BJ (cell line): ENCODE measurements at regions not wholly inside any gene's neighbourhood (a gene's known extent, or its start where the extent isn't known, plus 50 kb on each side); places are given as distances from the start of the nearest gene placed in this dataset.
A peak's percentile ranks its signal among the peaks of the same experiment; 100 is the strongest.

Experiments used
- CTCF ChIA-PET: fragments of 350-600 bp; formaldehyde crosslinking; extraction: SDS; loops from one replicate; lab custom pipeline; 2021; ENCODE audit warnings: antibody characterized with exemption, inconsistent platforms; lab: Yijun Ruan, JAX
- POLR2A ChIA-PET: fragments of 300-600 bp; sonication (Branson Sonifier 250); formaldehyde crosslinking; extraction: SDS; loops from one replicate; lab custom pipeline; 2021; ENCODE audit warnings: antibody characterized with exemption; lab: Charles Lee
- DNase-seq: peaks from one replicate; pipeline ENCODE4 v3.0.0-alpha.2; 2011; ENCODE audit warnings: low read depth
- H3K27me3 ChIP-seq: 2 replicates; pipeline ENCODE4 v1.6.0; 2011; ENCODE audit warnings: low read length; ENCODE audit not compliant: control insufficient read depth, insufficient read depth
- H3K36me3 ChIP-seq: 2 replicates; pipeline ENCODE4 v1.5.1; 2011; ENCODE audit warnings: low read length; ENCODE audit not compliant: control insufficient read depth, insufficient read depth
- H3K4me3 ChIP-seq: 2 replicates; pipeline ENCODE4 v1.5.1; 2011; ENCODE audit warnings: low read depth, mild to moderate bottlenecking, control low read depth, low read length
- TF ChIP-seq, protein P1 (sequence below): IDR thresholded peaks from 2 replicates; pipeline ENCODE4 v1.5.1; 2011; ENCODE audit warnings: low read depth, mild to moderate bottlenecking, control low read depth, inconsistent platforms, low read length, moderate library complexity; ENCODE audit not compliant: insufficient read depth

DNA sequence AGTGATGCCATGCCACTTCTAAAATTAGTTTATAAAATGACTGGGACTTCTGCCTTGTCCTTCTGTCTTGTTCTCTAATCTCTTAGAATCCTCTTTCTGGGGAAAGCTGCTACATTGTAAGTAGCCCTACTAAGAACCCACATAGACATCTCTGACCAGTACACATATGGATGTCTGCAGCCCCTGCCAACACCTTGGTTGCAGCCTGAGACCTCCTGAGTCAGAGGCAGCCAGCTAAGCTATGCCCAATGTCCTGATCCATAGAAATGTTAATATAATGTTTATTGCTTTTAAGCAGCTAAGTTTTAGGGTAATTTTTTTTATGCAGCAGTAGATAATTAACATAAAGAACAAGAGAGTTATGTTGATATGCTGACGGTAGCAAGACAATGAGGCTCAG is 1029.5 kb upstream of the INTU start:
- H3K27me3 ChIP-seq, result no peaks in the 10 kb centered on the region
- ChIA-PET POLR2A (no interaction called here), CTCF (interaction anchor here (0.6 to 1.5 kb wide), 3 partner anchors 32 to 379 kb away, joined by 3 to 5 read pairs (median 3); no protein-coding TSS in a partner anchor)
- H3K36me3 ChIP-seq, result no peaks in the 10 kb centered on the region
- no peak overlapping the region for H3K4me3 ChIP-seq
- TF ChIP-seq, protein P1, sequence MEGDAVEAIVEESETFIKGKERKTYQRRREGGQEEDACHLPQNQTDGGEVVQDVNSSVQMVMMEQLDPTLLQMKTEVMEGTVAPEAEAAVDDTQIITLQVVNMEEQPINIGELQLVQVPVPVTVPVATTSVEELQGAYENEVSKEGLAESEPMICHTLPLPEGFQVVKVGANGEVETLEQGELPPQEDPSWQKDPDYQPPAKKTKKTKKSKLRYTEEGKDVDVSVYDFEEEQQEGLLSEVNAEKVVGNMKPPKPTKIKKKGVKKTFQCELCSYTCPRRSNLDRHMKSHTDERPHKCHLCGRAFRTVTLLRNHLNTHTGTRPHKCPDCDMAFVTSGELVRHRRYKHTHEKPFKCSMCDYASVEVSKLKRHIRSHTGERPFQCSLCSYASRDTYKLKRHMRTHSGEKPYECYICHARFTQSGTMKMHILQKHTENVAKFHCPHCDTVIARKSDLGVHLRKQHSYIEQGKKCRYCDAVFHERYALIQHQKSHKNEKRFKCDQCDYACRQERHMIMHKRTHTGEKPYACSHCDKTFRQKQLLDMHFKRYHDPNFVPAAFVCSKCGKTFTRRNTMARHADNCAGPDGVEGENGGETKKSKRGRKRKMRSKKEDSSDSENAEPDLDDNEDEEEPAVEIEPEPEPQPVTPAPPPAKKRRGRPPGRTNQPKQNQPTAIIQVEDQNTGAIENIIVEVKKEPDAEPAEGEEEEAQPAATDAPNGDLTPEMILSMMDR, result no peak
- DNase-seq, result no peak

DNA sequence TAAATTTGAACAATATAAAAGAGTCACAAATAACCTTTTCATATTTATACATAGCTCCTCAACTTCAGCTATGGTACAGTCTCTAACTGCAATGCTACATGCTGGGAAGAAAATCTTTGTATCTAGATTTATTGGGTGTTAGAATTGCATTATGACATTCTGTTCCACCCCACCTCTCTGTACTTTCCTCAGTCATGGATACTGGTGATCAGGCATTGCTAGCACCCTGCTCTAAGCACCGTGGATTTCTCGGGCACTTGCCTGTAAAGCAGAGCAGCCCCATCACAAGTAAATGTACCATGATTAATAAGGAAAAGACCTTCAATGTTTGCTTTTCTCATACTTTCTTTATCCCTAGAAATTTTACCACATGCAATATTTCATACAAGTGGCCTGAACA is 1028.9 kb upstream of the INTU start:
- no peak for DNase-seq
- no peaks in the 10 kb centered on the region for H3K27me3 ChIP-seq
- no peaks in the 10 kb centered on the region for H3K36me3 ChIP-seq
- TF ChIP-seq, protein P1, result no peak
- POLR2A ChIA-PET, result no interaction called here
- H3K4me3 ChIP-seq, result no peak overlapping the region
- CTCF ChIA-PET, result interaction anchor here (0.9 to 1.5 kb wide), 6 partner anchors 8 to 379 kb away, joined by 3 to 5 read pairs (median 4); no protein-coding TSS in a partner anchor

DNA sequence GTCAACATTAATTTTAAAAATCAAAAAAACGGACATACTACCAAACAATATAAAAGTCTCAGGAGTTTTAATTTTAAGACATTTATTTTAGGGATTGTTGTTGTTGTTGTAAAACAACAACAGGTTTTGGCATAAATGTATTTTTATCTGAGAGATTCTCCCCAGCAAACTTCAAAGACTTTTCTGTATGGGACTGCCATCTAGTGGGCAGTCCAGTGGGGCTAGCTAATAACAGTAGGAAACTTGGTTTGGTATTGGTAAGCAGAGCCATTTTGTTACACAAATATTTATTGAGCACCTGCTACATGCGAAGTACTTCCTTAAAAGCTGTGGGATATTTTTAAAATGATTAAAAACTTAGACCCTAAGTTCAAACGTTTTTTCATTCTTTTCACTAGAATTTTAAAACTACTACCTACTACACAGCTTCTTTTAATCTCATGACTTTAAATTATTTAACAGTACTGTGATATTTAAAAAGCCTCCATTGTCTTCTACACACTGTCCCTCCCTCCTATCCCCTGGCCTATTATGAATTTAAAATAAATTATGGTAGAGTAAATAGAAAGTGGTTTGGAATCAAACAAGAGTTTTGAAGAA is 1028.4 kb upstream of the INTU start:
- TF ChIP-seq, protein P1, result peak; percentile 88
- ChIA-PET CTCF (interaction anchor here (0.7 to 1.3 kb wide), 7 partner anchors 8 to 188 kb away, joined by 3 to 6 read pairs (median 4); no protein-coding TSS in a partner anchor), POLR2A (no interaction called here)
- Histone ChIP-seq H3K36me3 (no peaks in the 10 kb centered on the region), H3K27me3 (no peaks in the 10 kb centered on the region), H3K4me3 (no peak overlapping the region)
- DNase-seq, result no peak

DNA sequence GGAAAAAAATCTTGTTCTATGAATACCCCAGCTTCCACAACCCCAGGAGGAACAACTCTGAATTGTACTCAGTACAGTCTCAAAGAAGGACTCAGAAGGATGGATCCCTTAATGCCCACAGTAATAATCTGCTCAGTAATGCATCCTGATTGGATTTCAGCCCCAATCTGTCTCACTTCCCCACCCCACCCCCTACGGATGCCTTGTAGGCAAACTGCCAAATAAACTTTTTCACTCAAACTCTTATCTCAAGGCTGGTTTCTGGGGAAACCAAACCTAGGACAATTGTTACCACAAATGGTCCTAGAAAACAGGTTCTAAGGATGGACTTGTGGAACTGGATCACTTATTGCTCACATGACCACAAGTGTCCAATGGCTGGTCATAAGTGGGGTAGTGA is 1021.8 kb upstream of the INTU start:
- Histone ChIP-seq H3K36me3 (no peaks in the 10 kb centered on the region), H3K27me3 (no peaks in the 10 kb centered on the region), H3K4me3 (no peak overlapping the region)
- no peak for DNase-seq
- TF ChIP-seq, protein P1, result no peak
- POLR2A ChIA-PET, result no interaction called here
- CTCF ChIA-PET, result interaction anchor here (0.7 to 1.3 kb wide), 3 partner anchors 11 to 601 kb away, joined by 3 to 4 read pairs (median 4); no protein-coding TSS in a partner anchor

DNA sequence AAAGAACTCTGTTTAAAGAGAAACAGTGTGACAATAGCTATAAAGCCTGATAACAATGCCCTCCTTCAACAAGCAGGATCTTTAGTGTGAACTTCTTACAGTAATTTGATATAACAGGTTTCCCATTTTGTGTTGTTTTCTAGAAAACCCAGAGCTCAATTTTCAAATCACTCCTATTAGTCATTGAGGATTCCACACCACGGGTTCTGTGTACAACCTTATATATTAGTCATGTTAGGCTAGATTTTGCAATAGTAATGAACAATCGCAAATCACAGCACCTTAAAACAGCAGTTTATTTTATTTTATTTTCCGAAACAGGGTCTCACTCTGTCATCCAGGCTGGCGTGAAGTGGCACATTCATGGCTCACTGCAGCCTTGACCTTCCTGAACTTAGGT is 1020.9 kb upstream of the INTU start:
- H3K36me3 ChIP-seq, result no peaks in the 10 kb centered on the region
- no peak for DNase-seq
- ChIA-PET POLR2A (no interaction called here), CTCF (interaction anchor here (1.3 kb wide), 1 partner anchor 10 kb away, joined by 4 read pairs; no protein-coding TSS in a partner anchor)
- H3K4me3 ChIP-seq, result no peak overlapping the region
- TF ChIP-seq, protein P1, result no peak
- no peaks in the 10 kb centered on the region for H3K27me3 ChIP-seq
